Stimulated activated CD8-positive, alpha-beta memory T cell treated with anti-CD3 and anti-CD28 coated beads, Interleukin-7, amount 100 ng/mL, for 48 hours (primary cell): ENCODE measurements at regions not wholly inside any gene's neighbourhood (a gene's known extent, or its start where the extent isn't known, plus 50 kb on each side); places are given as distances from the start of the nearest gene placed in this dataset.

ENCODE experiments used
- DNase-seq, 2 donors: peaks; one replicate each; pipeline ENCODE4 v3.0.0-alpha.2; 2020; ENCODE audit warnings: low read depth in 1 of 2; ENCODE audit errors: extremely low read depth in 1 of 2

DNA sequence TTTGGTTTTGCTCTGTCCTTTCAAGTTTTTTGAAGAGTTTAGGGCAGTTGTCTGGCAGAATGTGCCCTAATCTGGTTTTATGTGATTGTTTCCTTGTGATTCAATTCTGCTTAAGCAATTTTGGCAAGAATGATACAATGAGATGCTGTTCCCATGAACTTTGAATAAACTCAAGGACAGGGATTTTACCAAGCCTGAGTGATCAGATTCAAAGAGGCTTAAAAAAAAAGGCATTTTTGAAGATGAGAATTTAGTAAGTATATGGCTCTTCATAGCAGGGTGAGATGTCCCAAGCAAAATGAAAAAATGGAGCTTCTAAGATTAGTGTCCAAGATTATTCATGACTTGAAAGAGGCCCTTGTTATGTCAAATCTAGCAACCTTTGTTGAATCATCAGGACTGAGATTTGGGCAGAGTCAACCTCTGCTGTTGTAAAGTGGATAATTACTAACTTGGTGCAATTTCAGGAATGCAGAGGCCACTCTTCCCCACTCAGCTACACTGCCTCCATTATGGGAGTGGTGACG, 180.6 kb upstream of the NUDT4 start:
- no peak for DNase-seq

DNA sequence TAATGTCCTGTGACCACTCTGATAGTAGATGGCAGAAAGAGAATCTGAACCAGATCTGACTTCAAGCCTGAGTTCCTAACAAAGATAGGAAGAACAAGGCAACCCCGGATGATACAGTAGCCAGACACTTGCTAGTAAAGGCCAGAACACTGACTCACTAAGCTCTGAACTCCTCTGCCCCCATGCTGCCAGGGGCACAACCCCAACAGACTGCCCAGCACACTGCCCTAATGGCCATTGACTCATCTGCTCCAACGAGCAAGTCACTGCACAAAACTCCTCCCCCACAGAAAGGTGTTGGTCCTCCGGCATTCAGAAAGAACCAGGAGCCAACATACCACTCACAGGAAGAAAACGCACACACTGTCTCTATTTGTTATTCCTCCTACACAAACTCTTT, 179.6 kb upstream of the NUDT4 start:
- DNase-seq: no peak

DNA sequence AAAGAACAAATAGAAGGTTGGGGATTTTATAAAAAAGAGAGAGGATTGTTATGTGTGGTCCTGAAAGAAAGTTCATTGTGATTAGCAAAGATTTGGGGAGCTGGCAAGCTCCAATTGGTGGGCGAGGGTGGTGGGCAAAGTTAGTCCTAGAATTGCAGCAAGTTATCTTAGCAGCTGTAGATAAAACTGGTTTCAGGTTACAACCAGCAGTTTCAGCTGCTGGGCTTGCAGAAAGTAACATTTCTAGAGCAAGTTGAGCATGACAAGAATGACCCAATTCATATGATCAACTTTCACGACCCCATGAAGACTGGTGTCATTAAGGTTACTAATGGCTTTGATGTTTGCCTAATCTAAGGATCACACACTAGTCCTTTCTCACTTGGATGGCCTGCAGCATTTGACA, 177.9 kb upstream of the NUDT4 start:
- no peak for DNase-seq

DNA sequence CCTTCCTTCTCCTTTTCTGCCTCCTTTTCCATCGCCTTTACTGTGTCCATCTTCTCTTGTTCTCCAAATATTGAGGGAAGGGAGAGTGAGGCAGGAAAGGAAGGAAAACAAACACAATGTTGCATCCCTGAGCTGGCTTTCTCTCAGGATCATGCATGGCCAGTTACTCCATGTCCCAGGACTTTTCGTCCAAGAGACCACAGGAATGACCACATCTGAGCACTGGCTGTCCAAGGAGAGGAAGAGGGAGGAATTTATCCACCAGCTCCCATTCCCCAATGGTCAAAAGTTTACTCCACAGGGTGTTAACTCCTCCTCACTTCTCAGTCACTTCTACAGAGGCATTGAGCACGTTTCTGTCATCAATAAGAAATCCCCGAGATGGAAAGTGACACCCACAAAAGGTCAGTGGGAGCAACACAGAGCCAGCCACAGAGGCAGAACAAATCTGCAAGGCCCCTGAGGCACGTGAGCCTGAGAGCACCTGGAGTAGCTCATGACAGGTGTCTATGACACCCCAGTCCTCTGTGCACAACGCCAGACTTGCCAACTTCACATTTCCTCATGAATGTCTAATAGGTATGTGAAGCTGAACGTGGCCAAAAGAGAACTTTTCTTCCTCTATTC, 177.3 kb upstream of the NUDT4 start:
- no peak for DNase-seq

DNA sequence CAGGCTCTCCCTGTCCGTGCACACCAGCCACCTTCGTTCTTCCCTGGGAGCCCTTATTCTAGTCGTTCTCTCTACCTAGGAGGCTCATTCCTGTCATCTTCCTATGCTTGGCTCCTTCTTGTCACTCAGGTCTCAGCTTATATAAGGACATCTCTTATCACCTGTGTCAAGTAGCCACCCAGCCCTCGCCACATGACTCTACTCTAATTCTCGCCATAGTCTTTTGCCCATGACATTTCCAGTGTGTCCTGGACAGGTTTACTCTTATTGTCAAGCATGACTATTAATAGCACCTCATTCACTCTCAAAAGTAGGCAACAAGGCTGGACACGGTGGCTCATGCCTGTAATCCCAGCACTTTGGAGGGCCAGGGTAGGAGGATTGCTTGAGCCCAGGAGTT, 175.7 kb upstream of the NUDT4 start:
- no peak for DNase-seq

DNA sequence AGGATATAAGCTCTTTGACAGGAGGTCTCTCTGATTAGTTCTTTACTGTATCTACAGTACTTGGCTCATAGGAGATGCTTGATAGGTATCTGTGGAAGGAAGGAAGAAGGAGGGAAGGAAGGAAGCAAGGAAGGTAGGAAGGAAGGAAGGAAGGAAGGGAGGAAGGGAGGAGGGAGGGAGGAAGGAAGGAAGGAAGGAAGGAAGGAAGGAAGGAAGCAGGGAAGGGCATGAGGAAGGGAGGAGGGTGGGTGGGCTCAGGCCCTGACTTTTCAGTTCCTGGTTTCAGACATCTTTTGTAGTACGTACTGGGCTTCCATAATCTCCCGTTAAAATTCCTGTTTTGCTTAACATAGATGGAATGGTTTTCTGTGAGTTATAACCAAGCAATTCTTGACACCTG, 175.0 kb upstream of the NUDT4 start:
- DNase-seq: no peak

DNA sequence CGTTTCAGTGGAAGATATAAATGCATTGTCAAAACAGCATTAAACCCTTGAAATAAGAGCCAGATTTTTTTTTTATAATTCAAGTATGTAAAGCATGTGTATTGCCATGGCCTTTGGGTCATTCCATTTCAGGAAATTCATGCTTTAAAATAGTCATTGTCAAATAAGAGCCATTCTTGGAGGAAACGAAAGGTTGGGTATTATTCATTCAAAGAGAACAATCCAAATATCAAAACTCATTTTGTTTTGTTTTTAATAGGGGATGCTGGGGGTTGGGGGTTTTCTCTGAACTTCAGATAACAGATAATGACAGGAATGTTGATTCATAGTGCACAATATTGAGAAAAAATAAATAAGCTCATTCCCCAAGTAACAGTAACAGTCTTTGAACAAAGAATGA, 174.4 kb upstream of the NUDT4 start:
- DNase-seq: no peak

DNA sequence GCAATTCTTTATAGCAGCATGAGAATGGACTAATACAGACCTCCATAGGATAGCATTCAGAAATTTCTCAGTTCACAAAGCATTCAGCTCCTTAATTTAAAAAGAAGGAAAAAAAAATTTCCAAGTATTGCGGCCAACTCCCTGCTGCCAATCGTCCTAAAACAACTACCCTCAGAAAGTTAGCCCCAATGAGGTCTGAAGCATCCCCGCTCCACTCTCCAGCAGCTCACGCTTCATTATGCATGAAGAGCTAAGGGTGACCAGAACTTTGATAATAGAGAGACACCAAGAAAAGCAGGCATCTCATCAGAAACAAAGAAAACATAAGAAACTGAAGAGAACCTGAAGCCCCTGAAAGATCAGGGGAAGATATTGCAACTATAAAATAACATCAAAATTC, 172.8 kb upstream of the NUDT4 start:
- DNase-seq: no peak

DNA sequence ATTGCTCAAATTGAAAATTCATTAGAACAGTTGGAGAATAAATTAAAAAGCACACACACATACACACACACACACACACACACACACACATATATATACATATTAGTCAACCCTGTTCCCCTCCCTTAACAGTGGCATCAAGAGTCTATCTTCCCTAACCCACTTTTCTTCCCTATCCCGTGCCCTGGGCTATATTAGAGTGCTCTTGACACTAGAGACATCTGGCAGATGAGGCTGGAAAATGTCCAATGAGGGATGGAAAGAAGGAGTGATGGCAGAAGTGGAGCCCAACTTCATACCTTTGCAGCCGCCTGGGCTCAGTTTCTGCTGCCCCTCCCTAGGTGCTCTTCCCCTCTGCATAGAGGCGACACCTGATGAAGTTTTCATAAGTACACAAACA, 172.4 kb upstream of the NUDT4 start:
- DNase-seq: no peak

DNA sequence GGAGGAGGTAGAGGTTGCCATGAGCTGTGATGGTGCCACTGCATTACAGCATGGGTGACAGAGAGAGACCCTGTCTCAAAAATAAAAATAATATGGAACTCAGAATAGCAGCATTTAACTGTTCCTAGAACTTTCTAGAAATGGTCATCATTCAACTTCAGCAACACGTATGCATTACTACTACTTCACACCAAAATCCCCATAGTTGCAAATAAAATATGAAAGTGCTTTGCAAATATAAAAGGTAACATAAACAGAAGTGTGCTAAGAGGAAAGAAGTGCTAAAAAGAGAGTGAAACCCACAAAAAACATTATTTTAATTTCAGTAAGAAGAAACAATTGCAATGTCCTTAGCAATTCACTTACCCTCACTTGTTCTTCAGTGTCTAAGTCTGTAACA, 169.7 kb upstream of the NUDT4 start:
- DNase-seq: no peak

DNA sequence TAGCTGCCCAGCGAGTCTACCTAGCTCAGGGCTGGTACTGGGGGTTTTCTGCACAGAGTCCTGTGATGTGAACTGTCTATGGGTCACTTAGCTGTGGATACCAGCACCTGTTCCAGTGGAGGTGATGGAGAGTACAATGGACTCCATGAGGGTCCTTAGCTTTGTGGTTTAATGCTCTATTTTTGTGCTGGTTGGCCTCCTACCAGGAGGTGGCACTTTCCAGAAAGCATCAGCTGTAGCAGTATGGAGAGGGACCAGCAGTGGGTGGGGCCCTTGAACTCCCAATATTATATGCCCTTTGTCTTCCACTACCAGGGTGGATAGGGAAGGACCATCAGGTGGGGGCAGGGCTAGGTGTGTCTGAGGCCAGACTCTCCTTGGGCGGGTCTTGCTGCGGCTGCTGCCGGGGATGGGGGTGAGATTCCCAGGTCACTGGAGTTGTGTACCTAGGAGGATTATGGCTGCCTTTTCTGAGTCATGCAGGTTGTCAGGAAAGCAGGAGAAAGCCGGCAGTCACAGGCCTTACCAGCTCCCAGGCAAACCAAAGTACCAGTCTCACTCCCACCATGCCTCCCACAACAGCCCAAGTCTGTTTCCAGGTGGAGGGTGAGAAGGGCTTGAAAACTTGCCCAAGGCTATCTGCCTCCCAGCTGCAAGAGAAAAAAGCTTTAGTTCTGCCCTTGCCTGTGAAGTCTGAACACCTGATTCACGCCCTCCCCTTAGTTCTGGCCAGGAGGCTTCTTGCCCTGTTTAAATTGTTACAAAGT, 163.0 kb upstream of the NUDT4 start:
- DNase-seq: no peak

DNA sequence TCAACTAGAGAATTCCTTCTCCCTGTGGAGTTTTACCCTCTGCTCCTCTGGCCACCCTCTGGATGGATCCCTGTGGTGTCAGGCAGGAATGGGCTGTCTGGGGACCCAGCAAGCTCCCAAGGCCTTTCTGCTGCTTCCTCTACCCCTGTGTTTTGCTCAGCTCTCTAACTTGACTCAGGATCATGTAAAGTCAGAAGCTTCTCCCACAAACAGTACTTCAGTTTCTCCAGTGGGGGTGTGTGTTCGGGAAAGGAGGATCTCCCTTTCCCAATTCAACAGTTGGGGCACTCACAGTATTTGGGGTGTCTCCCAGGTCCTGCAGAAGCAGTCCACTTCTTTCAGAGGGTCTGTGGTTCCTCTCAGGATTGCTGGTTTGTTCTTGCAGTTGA, 162.4 kb upstream of the NUDT4 start:
- DNase-seq: no peak

DNA sequence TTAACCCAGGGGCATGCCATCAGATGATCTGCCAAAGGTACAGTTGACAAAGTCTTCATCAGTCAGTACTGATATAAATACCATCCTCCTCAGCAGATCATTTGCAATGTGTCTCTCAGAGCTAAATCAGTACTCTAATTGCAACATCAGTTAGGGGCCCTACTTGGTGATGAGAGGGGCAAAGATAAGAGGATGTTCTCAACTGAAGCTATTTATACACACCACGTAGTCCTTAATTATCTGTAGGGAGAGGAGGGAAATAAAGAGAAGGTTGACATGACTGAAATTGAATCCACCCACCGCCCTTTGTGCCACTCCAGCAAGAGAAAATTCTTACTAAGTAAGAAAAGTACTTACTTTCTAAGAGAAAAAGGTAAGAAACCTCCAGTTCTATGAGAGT, 157.8 kb upstream of the NUDT4 start:
- DNase-seq: no peak

DNA sequence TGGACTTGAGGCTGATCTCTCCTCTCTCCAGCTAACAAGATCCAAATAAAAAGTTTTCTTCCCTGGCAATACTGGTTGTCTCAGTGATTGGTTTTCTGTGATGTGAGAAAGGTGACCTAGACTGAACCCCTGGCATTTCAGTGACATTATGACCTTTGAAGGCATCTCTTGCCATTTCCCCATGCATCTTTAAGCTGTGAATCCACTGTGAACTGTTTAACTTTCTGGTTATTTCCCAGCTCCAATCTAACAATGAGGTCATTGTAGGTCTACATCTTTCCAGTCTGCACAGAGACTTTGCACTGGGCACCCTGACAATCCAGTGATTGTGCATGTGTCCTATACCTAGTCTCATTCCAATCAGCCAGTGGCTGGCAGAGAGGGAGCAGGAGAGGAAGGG, 155.9 kb upstream of the NUDT4 start:
- no peak for DNase-seq

DNA sequence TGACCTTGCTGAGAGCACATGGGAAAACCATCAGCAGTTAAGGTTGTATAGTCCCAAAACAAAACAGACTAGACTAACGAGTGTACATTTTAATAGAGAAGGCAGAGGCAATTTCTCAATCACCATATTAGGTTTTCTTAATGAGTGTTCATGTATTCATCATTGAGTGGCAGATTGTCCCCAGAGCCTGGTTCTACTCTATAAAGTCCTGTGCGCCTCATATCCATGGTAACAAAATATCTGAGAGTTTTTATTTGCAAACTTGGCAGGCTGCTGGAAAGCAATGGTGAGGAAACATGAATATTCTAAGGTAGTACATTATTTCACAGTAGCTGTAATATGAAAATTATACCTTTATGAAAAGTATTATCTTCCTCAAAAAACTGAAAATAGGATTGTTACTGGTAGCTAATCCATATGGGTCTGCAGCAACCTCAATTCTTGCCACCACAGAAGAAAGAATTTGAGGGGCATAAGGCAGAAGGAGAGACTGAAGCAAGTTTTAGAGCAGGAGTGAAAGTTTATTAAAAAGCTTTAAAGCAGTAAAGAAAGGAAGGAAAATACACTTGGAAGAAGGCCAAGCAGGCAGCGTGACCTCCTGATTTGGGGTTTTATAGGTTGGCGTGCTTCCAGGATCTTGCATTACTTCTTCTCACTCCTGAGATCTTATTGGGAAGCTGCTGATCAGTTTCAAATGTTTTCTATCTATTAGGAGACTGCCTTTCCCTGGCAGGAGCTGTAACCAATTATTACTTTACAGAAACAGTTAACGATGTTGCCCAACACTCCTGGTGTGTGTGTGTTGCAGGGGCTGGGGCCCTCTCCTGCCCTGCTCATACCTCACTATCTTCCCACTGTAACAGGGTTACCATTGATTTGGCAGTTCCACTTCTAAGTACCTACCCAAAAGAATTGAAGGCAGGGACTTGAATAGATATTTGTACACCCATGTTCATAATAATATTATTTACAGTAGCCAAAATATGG, 154.0 kb upstream of the NUDT4 start:
- no peak for DNase-seq

DNA sequence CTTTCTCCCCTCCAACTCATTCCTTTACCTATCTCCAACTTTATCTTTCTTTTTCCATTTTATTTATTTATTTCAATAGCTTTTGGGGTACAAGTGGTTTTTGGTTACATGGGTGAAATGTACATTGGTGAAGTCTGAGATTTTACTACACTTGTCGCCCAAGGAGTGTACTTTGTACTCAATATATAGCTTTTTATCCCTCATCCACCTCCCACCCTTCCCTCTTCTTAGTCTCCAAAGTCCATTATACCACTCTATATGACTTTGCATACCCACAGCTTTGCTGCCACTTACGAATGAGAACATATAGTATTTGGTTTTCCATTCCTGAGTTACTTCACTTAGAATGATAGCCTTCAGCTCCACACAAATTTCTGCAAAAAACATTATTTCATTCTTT, 152.6 kb upstream of the NUDT4 start:
- no peak for DNase-seq

DNA sequence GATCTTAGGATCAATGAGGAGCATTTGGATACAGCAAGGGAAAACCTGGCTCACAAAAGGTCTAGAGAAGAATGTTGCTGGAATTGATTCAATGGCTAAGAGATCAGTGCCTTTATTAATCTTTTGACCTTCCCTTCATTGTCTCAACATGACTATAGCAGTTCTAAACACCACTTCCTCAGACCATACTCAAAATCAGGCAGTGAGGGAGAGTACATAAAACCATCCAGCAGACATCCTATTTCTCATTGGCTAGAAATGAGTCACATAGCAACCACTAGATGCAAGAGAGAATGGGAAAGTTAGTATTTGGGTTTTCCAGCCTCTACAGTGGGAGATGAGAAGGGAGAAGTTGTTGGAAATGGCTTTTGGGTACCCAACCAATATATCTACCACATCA, 151.4 kb upstream of the NUDT4 start:
- no peak for DNase-seq

DNA sequence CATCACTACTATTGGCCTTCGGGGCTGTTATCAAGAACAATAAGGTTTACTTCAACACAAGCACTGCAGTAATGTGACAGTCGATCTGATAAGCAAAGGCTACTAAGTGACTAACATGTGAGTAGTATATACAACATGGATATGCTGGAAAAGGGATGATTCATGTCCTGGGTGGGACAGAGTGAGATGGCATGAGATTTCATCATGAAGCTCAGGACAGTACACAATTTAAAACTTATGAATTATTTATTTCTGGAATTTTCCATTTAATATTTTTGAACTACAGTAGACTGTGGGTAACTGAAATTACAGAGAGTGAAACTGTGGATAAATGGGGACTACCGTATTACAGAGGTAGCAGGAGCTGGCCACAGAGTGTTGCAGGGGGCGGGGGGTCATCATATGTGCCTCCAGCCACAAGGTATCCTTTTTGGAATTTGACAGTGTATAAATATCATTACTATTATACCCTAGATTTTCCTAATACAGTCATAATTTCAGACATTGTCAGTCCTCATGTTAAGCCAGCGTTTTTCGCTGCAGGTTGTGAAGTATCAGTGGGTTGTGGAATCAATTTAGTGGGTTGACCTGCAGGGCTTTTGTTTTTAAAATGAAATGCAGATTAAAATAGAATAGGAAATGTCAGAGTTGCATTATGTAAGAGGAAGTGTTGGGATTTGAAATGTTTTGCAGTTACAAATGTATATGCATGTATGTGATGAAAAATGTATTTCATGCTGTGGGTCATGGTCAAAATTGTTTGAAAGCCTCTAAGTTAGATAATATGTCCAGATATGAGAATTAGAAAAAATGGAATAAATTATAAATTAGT, 148.0 kb upstream of the NUDT4 start:
- no peak for DNase-seq

DNA sequence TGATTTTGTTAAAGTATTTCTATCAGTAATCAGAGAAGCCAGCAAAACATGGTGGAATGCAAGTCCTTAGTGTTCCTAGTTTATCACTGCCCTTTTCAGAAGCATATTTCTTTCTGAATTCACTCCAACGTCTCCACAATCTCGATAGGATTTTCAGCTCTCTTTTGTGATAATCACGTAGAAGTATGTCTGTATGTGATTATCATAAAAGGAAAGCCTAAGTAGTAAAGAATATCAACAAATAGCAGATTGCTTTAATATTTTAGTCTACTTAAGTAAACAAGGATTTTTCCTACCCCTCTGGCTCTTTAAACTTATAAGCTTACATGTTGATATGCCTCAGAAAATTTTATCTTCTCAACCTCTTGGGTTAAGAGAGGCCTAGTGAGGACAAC, 147.4 kb upstream of the NUDT4 start:
- no peak for DNase-seq

DNA sequence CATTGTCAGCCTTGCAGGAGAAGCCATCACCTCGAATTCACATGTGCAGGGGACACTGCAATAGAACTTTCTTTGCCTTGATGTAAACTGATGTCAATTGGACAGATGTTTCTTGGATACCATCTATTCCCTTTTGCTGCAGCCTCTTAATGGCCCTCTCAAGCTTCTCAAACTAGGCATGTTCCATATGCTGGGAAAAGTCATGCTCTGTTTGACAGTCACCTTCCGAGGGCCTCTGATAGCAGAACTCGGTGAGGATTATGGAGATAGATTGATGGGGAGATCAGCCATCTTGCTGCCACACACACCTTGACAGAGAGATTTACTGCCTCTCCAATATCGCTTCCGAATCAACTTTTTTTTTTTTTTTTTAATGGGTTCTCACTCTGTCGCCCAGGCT, 145.8 kb upstream of the NUDT4 start:
- no peak for DNase-seq

DNA sequence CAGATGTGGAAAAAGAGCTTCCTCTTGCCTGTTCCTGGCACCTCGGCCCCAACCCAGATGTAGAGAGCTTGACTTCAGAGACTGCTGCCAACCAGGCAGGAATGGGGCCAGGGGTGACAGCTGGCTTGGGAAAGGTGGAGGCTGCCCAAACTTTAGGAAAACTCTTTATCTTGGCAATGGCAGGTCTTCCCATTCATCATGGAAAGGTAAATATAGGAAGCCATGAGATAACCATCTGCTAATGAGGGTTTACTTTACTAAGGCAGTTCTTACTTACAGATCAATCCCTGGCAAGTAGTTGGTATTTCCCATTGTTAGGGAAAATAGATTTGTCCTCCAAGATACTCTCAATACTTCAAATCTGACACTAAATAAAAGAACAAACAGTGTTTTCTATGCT, 143.1 kb upstream of the NUDT4 start:
- no peak for DNase-seq
